ENCODE measurements at regions not wholly inside any gene's neighbourhood (a gene's known extent, or its start where the extent isn't known, plus 50 kb on each side); places are given as distances from the start of the nearest gene placed in this dataset.

DNA sequence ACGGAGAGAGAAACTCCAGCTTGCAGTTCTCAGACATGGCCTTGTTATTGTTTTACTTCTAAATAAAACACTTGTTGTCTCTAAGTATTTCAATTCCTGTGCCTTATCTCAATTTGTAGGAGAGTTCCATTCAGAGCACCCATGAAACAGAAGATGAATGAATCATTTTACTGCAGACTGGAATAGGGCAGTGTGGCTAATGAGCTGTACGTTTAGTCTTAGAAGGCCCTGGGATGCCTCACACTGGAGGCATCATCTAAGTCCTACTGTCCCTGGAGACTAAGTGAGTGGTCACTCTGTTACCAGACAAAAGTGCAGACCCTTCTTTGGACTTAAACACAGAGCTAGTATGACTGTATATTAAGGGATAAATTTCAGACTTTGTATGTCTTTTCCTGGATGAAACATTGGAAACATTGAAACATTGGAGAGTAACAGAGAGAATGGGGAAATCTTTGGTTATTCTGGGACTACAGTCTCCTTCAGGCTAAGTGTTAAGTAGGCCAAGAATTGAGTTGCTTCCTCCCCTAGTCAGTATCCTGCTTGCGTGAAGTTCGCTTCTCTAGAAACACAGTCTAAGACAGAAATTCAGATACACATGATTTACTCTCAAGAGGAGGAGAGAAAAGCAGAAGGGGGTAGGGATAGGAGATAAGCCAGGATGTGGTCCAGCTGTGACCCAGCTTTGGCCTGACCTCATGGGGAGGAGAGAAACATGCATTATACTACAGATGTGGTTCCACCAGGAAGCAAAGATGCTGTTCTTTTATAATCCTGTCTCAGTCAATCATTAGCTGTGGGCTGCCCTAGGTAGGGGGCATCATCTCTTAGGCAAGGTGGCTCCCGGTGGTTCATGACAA is 167.4 kb upstream of the BMP2 start:
- Histone ChIP-seq H3K4me2 (ENCODE audit: low read length) (no peak overlapping the region), H4K12ac (ENCODE audit: low read depth, low read length) (no peak overlapping the region), H3K23ac (ENCODE audit: low read length) (no peak overlapping the region), H3K4ac (ENCODE audit: low read depth, low read length) (no peak overlapping the region), H3K36me3 (ENCODE audit: control insufficient read depth in 1 of 2, insufficient read depth in 2 of 2, low read length in 2 of 2) (no peaks in the 10 kb centered on the region), H2AK5ac (ENCODE audit: low read length) (no peak overlapping the region), H3K79me1 (ENCODE audit: low read length) (peaks cover 4% of the 10 kb centered on the region), H4K8ac (ENCODE audit: low read depth, low read length) (no peak overlapping the region), H3K4me1 (ENCODE audit: control insufficient read depth in 1 of 2, insufficient read depth in 2 of 2, low read length in 2 of 2) (peaks cover 7 to 13% of the 10 kb centered on the region in 2 experiments), H4K91ac (ENCODE audit: low read depth, low read length) (no peak overlapping the region), H3K27me3 (ENCODE audit: insufficient read depth, low read length) (no peaks in the 10 kb centered on the region), H2BK12ac (ENCODE audit: low read length) (no peak overlapping the region), H3K14ac (ENCODE audit: low read length) (no peak overlapping the region), H2BK120ac (ENCODE audit: insufficient read depth, low read length, poor library complexity) (no peak overlapping the region), H3K9me3 (ENCODE audit: insufficient read depth, low read depth, low read length) (no peaks in the 10 kb centered on the region), H3K4me3 (ENCODE audit: low read depth, low read length) (no peak overlapping the region), H3K27ac (ENCODE audit: low read depth, low read length) (no peak overlapping the region), H2AFZ (ENCODE audit: insufficient read depth, low read length, poor library complexity) (no peak overlapping the region), H3K79me2 (ENCODE audit: control insufficient read depth, insufficient read depth, low read length, poor library complexity) (no peaks in the 10 kb centered on the region), H3K9ac (ENCODE audit: low read length) (no peak overlapping the region), H3K18ac (ENCODE audit: low read length) (no peak overlapping the region), H2BK5ac (ENCODE audit: low read depth, low read length, poor library complexity) (no peak overlapping the region)
- no peak for DNase-seq
- no CpG with 5 or more reads among the region's 5 CpGs for WGBS (ENCODE audit: extremely low coverage, insufficient coverage, insufficient read length)

DNA sequence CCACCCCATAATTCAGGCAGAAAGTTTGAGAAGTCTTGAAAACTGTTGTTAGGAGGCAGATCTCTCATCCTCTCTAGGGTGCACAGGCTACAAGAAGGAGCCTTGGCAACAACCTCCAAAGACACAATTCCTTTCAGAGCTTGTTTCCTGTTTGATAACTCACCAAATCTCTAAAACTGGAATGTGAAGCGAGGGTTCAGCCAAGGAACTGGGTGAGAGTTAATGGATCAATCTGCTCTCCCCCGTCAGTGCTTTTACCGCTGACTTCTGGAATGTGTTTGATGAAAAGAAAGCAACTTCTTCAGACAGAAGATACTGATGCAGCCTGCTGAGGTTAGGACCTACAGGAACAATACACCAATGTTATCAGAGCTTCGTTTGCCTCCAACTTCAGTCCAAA is 171.8 kb upstream of the BMP2 start:
- no peak overlapping the region for H3K4me3 ChIP-seq (ENCODE audit: low read depth, low read length)
- H3K9ac ChIP-seq (ENCODE audit: low read length) = no peak overlapping the region
- no peak overlapping the region for H2AK5ac ChIP-seq (ENCODE audit: low read length)
- H4K91ac ChIP-seq (ENCODE audit: low read depth, low read length) = peak overlapping the region; percentile 17
- H3K27ac ChIP-seq (ENCODE audit: low read depth, low read length) = peak overlapping the region; percentile 12
- H3K9me3 ChIP-seq (ENCODE audit: insufficient read depth, low read depth, low read length) = no peaks in the 10 kb centered on the region
- DNase-seq = no peak
- peak overlapping the region; percentile 75 for H2BK120ac ChIP-seq (ENCODE audit: insufficient read depth, low read length, poor library complexity)
- no peak overlapping the region for H3K14ac ChIP-seq (ENCODE audit: low read length)
- no peak overlapping the region for H3K4me2 ChIP-seq (ENCODE audit: low read length)
- no peak overlapping the region for H3K18ac ChIP-seq (ENCODE audit: low read length)
- no peaks in the 10 kb centered on the region for H3K36me3 ChIP-seq (ENCODE audit: control insufficient read depth in 1 of 2, insufficient read depth in 2 of 2, low read length in 2 of 2)
- WGBS (ENCODE audit: extremely low coverage, insufficient coverage, insufficient read length) = no CpG with 5 or more reads among the region's 4 CpGs
- no peaks in the 10 kb centered on the region for H3K27me3 ChIP-seq (ENCODE audit: insufficient read depth, low read length)
- H3K79me1 ChIP-seq (ENCODE audit: low read length) = peaks cover 7% of the 10 kb centered on the region
- no peak overlapping the region for H2AFZ ChIP-seq (ENCODE audit: insufficient read depth, low read length, poor library complexity)
- H2BK5ac ChIP-seq (ENCODE audit: low read depth, low read length, poor library complexity) = peak overlapping the region; percentile 51
- H3K23ac ChIP-seq (ENCODE audit: low read length) = no peak overlapping the region
- peak overlapping the region; percentile 43 for H2BK12ac ChIP-seq (ENCODE audit: low read length)
- H4K8ac ChIP-seq (ENCODE audit: low read depth, low read length) = no peak overlapping the region
- no peak overlapping the region for H4K12ac ChIP-seq (ENCODE audit: low read depth, low read length)
- H3K4ac ChIP-seq (ENCODE audit: low read depth, low read length) = no peak overlapping the region
- H3K79me2 ChIP-seq (ENCODE audit: control insufficient read depth, insufficient read depth, low read length, poor library complexity) = no peaks in the 10 kb centered on the region
- H3K4me1 ChIP-seq (ENCODE audit: control insufficient read depth in 1 of 2, insufficient read depth in 2 of 2, low read length in 2 of 2) = peaks cover 14 to 22% of the 10 kb centered on the region in 2 experiments

GRCh38 chr20:6590891-6591637 is 176.4 kb upstream of the BMP2 start:
- no peak overlapping the region for H2BK120ac ChIP-seq (ENCODE audit: insufficient read depth, low read length, poor library complexity)
- H4K12ac ChIP-seq (ENCODE audit: low read depth, low read length) = no peak overlapping the region
- H3K9ac ChIP-seq (ENCODE audit: low read length) = no peak overlapping the region
- no peak overlapping the region for H3K18ac ChIP-seq (ENCODE audit: low read length)
- H3K36me3 ChIP-seq (ENCODE audit: control insufficient read depth in 1 of 2, insufficient read depth in 2 of 2, low read length in 2 of 2) = no peaks in the 10 kb centered on the region
- no peaks in the 10 kb centered on the region for H3K9me3 ChIP-seq (ENCODE audit: insufficient read depth, low read depth, low read length)
- no peak overlapping the region for H2AFZ ChIP-seq (ENCODE audit: insufficient read depth, low read length, poor library complexity)
- no peak overlapping the region for H2BK12ac ChIP-seq (ENCODE audit: low read length)
- no peaks in the 10 kb centered on the region for H3K27me3 ChIP-seq (ENCODE audit: insufficient read depth, low read length)
- no peak overlapping the region for H3K4me2 ChIP-seq (ENCODE audit: low read length)
- H2BK5ac ChIP-seq (ENCODE audit: low read depth, low read length, poor library complexity) = no peak overlapping the region
- H4K8ac ChIP-seq (ENCODE audit: low read depth, low read length) = no peak overlapping the region
- no peaks in the 10 kb centered on the region for H3K79me2 ChIP-seq (ENCODE audit: control insufficient read depth, insufficient read depth, low read length, poor library complexity)
- H3K27ac ChIP-seq (ENCODE audit: low read depth, low read length) = peak overlapping the region; percentile 27
- H3K23ac ChIP-seq (ENCODE audit: low read length) = no peak overlapping the region
- no peak overlapping the region for H3K4ac ChIP-seq (ENCODE audit: low read depth, low read length)
- H3K79me1 ChIP-seq (ENCODE audit: low read length) = peaks cover 3% of the 10 kb centered on the region
- no peak overlapping the region for H3K14ac ChIP-seq (ENCODE audit: low read length)
- WGBS (ENCODE audit: extremely low coverage, insufficient coverage, insufficient read length) = no CpG with 5 or more reads among the region's 8 CpGs
- no peak for DNase-seq
- peaks cover 12 to 13% of the 10 kb centered on the region in 2 experiments for H3K4me1 ChIP-seq (ENCODE audit: control insufficient read depth in 1 of 2, insufficient read depth in 2 of 2, low read length in 2 of 2)
- H3K4me3 ChIP-seq (ENCODE audit: low read depth, low read length) = no peak overlapping the region
- no peak overlapping the region for H4K91ac ChIP-seq (ENCODE audit: low read depth, low read length)
- H2AK5ac ChIP-seq (ENCODE audit: low read length) = no peak overlapping the region

GRCh38 chr20:6588296-6588695 is 179.2 kb upstream of the BMP2 start:
- no peak for DNase-seq
- Histone ChIP-seq H3K14ac (ENCODE audit: low read length) (no peak overlapping the region), H4K91ac (ENCODE audit: low read depth, low read length) (peak overlapping the region; percentile 37), H3K4me1 (ENCODE audit: control insufficient read depth in 1 of 2, insufficient read depth in 2 of 2, low read length in 2 of 2) (peaks cover 4 to 5% of the 10 kb centered on the region in 2 experiments), H3K27me3 (ENCODE audit: insufficient read depth, low read length) (no peaks in the 10 kb centered on the region), H2AK5ac (ENCODE audit: low read length) (no peak overlapping the region), H3K79me2 (ENCODE audit: control insufficient read depth, insufficient read depth, low read length, poor library complexity) (no peaks in the 10 kb centered on the region), H2BK12ac (ENCODE audit: low read length) (peak overlapping the region; percentile 49), H2BK5ac (ENCODE audit: low read depth, low read length, poor library complexity) (no peak overlapping the region), H3K18ac (ENCODE audit: low read length) (no peak overlapping the region), H2BK120ac (ENCODE audit: insufficient read depth, low read length, poor library complexity) (no peak overlapping the region), H4K8ac (ENCODE audit: low read depth, low read length) (no peak overlapping the region), H3K23ac (ENCODE audit: low read length) (no peak overlapping the region), H3K4me2 (ENCODE audit: low read length) (no peak overlapping the region), H3K4ac (ENCODE audit: low read depth, low read length) (no peak overlapping the region), H3K9me3 (ENCODE audit: insufficient read depth, low read depth, low read length) (no peaks in the 10 kb centered on the region), H3K4me3 (ENCODE audit: low read depth, low read length) (no peak overlapping the region), H3K36me3 (ENCODE audit: control insufficient read depth in 1 of 2, insufficient read depth in 2 of 2, low read length in 2 of 2) (no peaks in the 10 kb centered on the region), H3K79me1 (ENCODE audit: low read length) (peaks cover 3% of the 10 kb centered on the region), H3K9ac (ENCODE audit: low read length) (no peak overlapping the region), H2AFZ (ENCODE audit: insufficient read depth, low read length, poor library complexity) (no peak overlapping the region), H3K27ac (ENCODE audit: low read depth, low read length) (no peak overlapping the region), H4K12ac (ENCODE audit: low read depth, low read length) (no peak overlapping the region)
- no CpG with 5 or more reads among the region's 2 CpGs for WGBS (ENCODE audit: extremely low coverage, insufficient coverage, insufficient read length)

All from trophoblast cell (in vitro differentiated cells and primary cell).